HG03558 (cell line): ENCODE measurements at regions not wholly inside any gene's neighbourhood (a gene's known extent, or its start where the extent isn't known, plus 50 kb on each side); places are given as distances from the start of the nearest gene placed in this dataset.

ENCODE experiments used
- ATAC-seq: cut with Tn5 transposase; IDR thresholded peaks from one replicate; pipeline ENCODE4 v1.9.1; 2021; ENCODE audit warnings: moderate number of reproducible peaks; ENCODE audit not compliant: unreplicated experiment; ENCODE audit errors: extremely low read depth

- ATAC-seq: no peak
Observed at GRCh38 chr13:99863789-99864626, 107.6 kb downstream of the ZIC5 start.

GRCh38 chr13:99862244-99862643, 109.3 kb downstream of the ZIC5 start:
- no peak for ATAC-seq

GRCh38 chr13:99861771-99862170, 109.8 kb downstream of the ZIC5 start:
- no peak for ATAC-seq

GRCh38 chr13:99860745-99861144, 110.8 kb downstream of the ZIC5 start:
- ATAC-seq: no peak

GRCh38 chr13:99859178-99860177, 112.1 kb downstream of the ZIC5 start:
- peak; percentile 68 for ATAC-seq

GRCh38 chr13:99857738-99858137, 113.8 kb downstream of the ZIC5 start:
- ATAC-seq: no peak

- ATAC-seq: no peak
Observed at GRCh38 chr13:99855526-99856420, 115.8 kb downstream of the ZIC5 start.

- ATAC-seq: no peak
Observed at GRCh38 chr13:99854366-99854765, 117.2 kb downstream of the ZIC5 start.

GRCh38 chr13:99847318-99847750, 124.2 kb downstream of the ZIC5 start:
- ATAC-seq: no peak

GRCh38 chr13:99845161-99845874, 126.2 kb downstream of the ZIC5 start:
- no peak for ATAC-seq

GRCh38 chr13:99844421-99844820, 127.1 kb downstream of the ZIC5 start:
- ATAC-seq: no peak

- ATAC-seq: no peak
Observed at GRCh38 chr13:99843872-99844271, 127.7 kb downstream of the ZIC5 start.

GRCh38 chr13:99842405-99842804, 129.2 kb downstream of the ZIC5 start:
- no peak for ATAC-seq

- ATAC-seq: no peak
Observed at GRCh38 chr13:99836291-99836690, 135.3 kb downstream of the ZIC5 start.

GRCh38 chr13:99835442-99835841, 136.1 kb downstream of the ZIC5 start:
- no peak for ATAC-seq

GRCh38 chr13:99834246-99834645, 137.3 kb downstream of the ZIC5 start:
- no peak for ATAC-seq

GRCh38 chr13:99832347-99832746, 139.2 kb downstream of the ZIC5 start:
- no peak for ATAC-seq

GRCh38 chr13:99830931-99831330, 140.6 kb downstream of the ZIC5 start:
- ATAC-seq: no peak

GRCh38 chr13:99829593-99830239, 141.9 kb downstream of the ZIC5 start:
- ATAC-seq: no peak
